Brain microvascular endothelial cell (primary cell): ENCODE measurements at regions not wholly inside any gene's neighbourhood (a gene's known extent, or its start where the extent isn't known, plus 50 kb on each side); places are given as distances from the start of the nearest gene placed in this dataset.

Experiments
- DNase-seq: peaks from one replicate; pipeline ENCODE4 v3.0.0-alpha.2; 2020
- H3K27ac ChIP-seq: fragments of 250-450 bp; sonication (Bioruptor Pico); 2 replicates; pipeline ENCODE4 v1.5.1; 2020; ENCODE audit warnings: mild to moderate bottlenecking, moderate library complexity
- H3K27me3 ChIP-seq: fragments of 250-450 bp; sonication (Bioruptor Pico); replicated peaks from 2 replicates; pipeline ENCODE4 v1.5.1; 2020; ENCODE audit warnings: mild to moderate bottlenecking
- H3K36me3 ChIP-seq: fragments of 250-450 bp; sonication (Bioruptor Pico); replicated peaks from 2 replicates; pipeline ENCODE4 v1.5.1; 2020; ENCODE audit warnings: mild to moderate bottlenecking
- H3K4me3 ChIP-seq: 2 replicates; pipeline ENCODE4 v1.5.1; 2011; ENCODE audit warnings: low read depth, mild to moderate bottlenecking, control low read depth, low read length, moderate library complexity
- CTCF ChIP-seq: IDR thresholded peaks from 2 replicates; pipeline ENCODE4 v1.5.1; 2011; ENCODE audit warnings: low read depth, mild to moderate bottlenecking, moderate library complexity, low read length, control low read depth, inconsistent platforms; ENCODE audit errors: missing control alignments
- in situ Hi-C: cut with HindIII; loops from 2 replicates; pipeline ENCODE4 v1.10.0; 2017; ENCODE audit warnings: low sequenced_read_pairs, low pct_ligation_motif_present

DNA sequence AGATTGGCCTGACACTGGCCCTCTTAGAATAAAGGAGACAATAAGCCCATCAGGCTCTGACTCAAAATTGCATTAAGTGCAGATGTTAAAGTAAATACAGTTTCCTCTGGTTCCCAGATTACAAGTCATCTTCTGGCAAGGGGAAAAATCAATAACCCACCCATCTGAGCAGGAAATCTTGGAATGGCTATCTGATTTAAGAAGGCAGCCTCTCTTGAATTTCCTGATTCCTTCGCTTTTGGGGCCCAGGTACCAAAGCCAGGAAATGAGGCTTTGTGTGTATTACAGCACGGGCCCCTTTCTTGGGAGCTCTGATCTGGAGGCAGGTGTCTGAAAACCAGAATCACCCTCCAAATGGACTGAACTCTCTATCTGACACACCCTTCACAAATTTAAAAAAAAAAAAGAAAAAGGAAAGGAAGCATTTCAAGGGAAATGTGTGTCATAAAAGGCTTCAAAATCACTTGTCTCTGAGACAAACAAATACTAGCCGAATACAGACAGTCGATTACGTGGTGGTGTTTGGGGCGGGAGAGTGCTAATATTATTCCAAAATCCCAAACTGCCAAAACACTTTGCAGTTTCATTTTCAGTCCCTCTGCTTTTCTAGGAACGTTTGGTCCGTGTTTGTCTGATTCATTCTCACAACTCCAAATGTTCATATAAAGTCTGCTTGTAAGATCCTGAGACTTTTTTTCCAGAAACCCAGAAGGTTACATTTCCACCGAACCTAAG is 240.9 kb upstream of the CAMK1G start:
- Histone ChIP-seq H3K27ac (no peak overlapping the region), H3K27me3 (no peaks in the 10 kb centered on the region), H3K36me3 (no peaks in the 10 kb centered on the region), H3K4me3 (no peak overlapping the region)
- DNase-seq: no peak
- in situ Hi-C loops: no loop called here
- TF ChIP-seq CTCF: no peak

DNA sequence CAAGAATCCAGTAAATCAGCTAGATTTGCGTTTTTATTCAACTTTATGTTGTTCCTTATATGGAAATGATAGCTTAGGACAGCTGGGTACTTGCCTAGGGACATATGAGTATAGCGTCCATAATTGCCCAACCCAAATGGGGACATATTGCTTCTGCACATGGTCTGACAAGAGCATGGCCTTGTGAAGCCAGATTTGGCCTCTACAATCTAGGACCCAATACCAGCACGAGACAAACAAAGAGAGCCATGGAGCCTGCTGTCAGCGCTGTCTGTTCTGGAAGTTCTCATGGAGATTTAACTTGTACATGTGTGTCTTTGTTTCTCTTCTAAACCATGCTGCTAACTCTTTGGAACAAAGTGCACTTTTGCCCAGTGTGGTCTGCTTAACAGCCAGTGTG is 240.0 kb upstream of the CAMK1G start:
- DNase-seq: no peak
- in situ Hi-C loops: no loop called here
- Histone ChIP-seq H3K4me3 (no peak overlapping the region), H3K27ac (no peak overlapping the region), H3K36me3 (no peaks in the 10 kb centered on the region), H3K27me3 (no peaks in the 10 kb centered on the region)
- no peak for TF ChIP-seq CTCF

- H3K36me3 ChIP-seq: no peaks in the 10 kb centered on the region
- in situ Hi-C loops: no loop called here
- H3K4me3 ChIP-seq: no peak overlapping the region
- H3K27ac ChIP-seq: no peak overlapping the region
- no peak for TF ChIP-seq CTCF
- no peak for DNase-seq
- no peaks in the 10 kb centered on the region for H3K27me3 ChIP-seq
Measured at GRCh38 chr1:209344156-209344555, 239.4 kb upstream of the CAMK1G start.

DNA sequence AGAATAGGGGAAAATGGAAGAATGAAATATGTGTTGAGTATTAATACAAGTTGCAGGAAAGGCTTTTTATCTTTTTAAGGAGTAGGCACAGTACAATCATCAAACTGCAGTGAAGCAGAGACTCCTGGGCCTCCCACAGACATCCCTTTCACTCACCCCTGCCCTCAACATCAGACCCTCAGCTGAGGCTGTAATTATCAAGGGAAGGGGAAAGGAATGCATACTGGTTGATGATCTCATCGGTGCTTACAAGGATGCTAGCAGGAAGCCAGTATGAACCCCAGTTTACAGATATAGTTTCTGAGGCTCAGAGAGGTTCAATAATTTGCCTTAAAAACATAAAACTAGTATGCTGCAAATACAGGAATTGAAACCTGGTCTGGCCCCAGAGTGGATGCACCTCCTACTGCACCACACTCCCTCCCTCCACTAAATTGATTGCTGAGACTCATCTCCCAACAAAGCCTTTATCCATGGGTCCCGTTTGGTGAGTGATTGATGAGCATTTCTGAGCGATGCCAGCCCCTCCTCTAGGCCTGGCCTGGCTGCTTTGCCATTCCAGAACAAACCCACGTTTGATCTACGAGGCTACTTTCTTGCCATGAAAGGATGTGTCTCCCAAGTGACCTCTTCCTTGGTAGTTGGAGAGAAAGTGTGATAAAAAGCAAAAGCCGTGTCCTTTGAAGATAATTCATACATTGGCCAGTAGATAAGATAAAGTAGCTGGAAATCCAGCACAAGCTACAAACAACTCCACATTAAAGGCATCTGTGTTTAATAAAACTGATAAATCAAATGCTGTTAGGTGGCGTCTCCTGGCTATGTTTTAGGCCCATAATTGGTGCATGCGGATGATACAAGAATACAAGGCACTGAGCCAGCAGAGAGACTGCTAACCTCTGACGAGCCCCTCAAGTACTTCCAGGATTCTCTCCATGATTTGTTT is 233.9 kb upstream of the CAMK1G start:
- H3K36me3 ChIP-seq: no peaks in the 10 kb centered on the region
- no peaks in the 10 kb centered on the region for H3K27me3 ChIP-seq
- in situ Hi-C loops: no loop called here
- DNase-seq: peak; percentile 34
- no peak overlapping the region for H3K27ac ChIP-seq
- H3K4me3 ChIP-seq: no peak overlapping the region
- TF ChIP-seq CTCF: no peak

GRCh38 chr1:209353053-209353452 is 230.5 kb upstream of the CAMK1G start:
- Histone ChIP-seq H3K27ac (no peak overlapping the region), H3K4me3 (no peak overlapping the region), H3K36me3 (no peaks in the 10 kb centered on the region), H3K27me3 (no peaks in the 10 kb centered on the region)
- in situ Hi-C loops: no loop called here
- no peak for TF ChIP-seq CTCF
- no peak for DNase-seq
